HepG2 (cell line): ENCODE measurements at regions not wholly inside any gene's neighbourhood (a gene's known extent, or its start where the extent isn't known, plus 50 kb on each side); places are given as distances from the start of the nearest gene placed in this dataset.

Experiments
- ATAC-seq: fragments of 200-7000 bp; cut with Tn5 transposase; 3 replicates; pipeline ENCODE4 v1.9.1; 2020; ENCODE audit warnings: mild to moderate bottlenecking, moderate library complexity
- BruUV-seq: library from RNA; stranded (reverse); fragments of 400-500 nt; replicated peaks from 2 replicates; lab custom pipeline; 2021; lab: Mats Ljungman, UMichigan
- CTCF ChIA-PET: fragments of 300-600 bp; formaldehyde crosslinking; extraction: SDS; loops from one replicate; lab custom pipeline; 2021; ENCODE audit warnings: low total read pairs, inconsistent platforms, low intra/inter-chr PET ratio; lab: Yijun Ruan, JAX
- POLR2A ChIA-PET: fragments of 350-600 bp; sonication (Branson Sonifier 250); formaldehyde crosslinking; loops from one replicate; lab custom pipeline; 2020; ENCODE audit warnings: antibody characterized with exemption, inconsistent platforms; lab: Yijun Ruan, JAX
- DNase-seq: peaks from one replicate; pipeline ENCODE4 v3.0.0-alpha.2; 2015; ENCODE audit warnings: low spot score
- FAIRE-seq: peaks from 3 replicates; lab custom pipeline; 2011; peaks lifted over from hg19 to GRCh38; lab: Jason Lieb, UNC
- H2AFZ ChIP-seq: one replicate; pipeline ENCODE4 v1.6.1; 2011; ENCODE audit warnings: low read length, inconsistent platforms
- H3K27ac ChIP-seq: fragments of 300-600 bp; 3 replicates; pipeline ENCODE4 v1.8.0; 2011; ENCODE audit warnings: mixed run types, mild to moderate bottlenecking, mixed read lengths, low read length, inconsistent platforms; ENCODE audit not compliant: insufficient read depth; ENCODE audit errors: extremely low read length
- H3K27me3 ChIP-seq, 2 experiments: fragments of 200-600 bp in 1 of 2; 2 replicates in 1 of 2; 3 replicates in 1 of 2; pipeline versions ENCODE4 v1.6.0 to v1.8.0; 2011; ENCODE audit warnings: low read length in 2 of 2, mild to moderate bottlenecking in 2 of 2, moderate library complexity in 2 of 2, inconsistent platforms in 1 of 2; ENCODE audit not compliant: insufficient read depth in 2 of 2, control insufficient read depth in 1 of 2
- H3K36me3 ChIP-seq, 2 experiments: fragments of 200-600 bp in 1 of 2; replicated peaks in 1 of 2; 2 replicates in 1 of 2; 3 replicates in 1 of 2; pipeline versions ENCODE4 v1.5.1 to v1.8.0; 2011; ENCODE audit warnings: low read length in 2 of 2, inconsistent platforms in 1 of 2; ENCODE audit not compliant: insufficient read depth in 2 of 2, control insufficient read depth in 1 of 2
- H3K4me1 ChIP-seq: 2 replicates; pipeline ENCODE4 v1.5.1; 2012; ENCODE audit warnings: low read length, inconsistent platforms; ENCODE audit not compliant: insufficient read depth
- H3K4me2 ChIP-seq: 2 replicates; pipeline ENCODE4 v1.6.0; 2011; ENCODE audit warnings: low read depth, low read length, inconsistent platforms
- H3K4me3 ChIP-seq, 3 experiments: fragments of 200-600 bp in 1 of 3; sonication (generic), shearing (Covaris generic) in 1 of 3; replicated peaks in 1 of 3; 2 replicates each; pipeline ENCODE4 v1.5.1; 2011 to 2016; ENCODE audit warnings: low read length in 3 of 3, inconsistent platforms in 2 of 3, low read depth in 2 of 3, mild to moderate bottlenecking in 2 of 3, control low read depth in 1 of 3, mixed read lengths in 1 of 3; ENCODE audit not compliant: insufficient read depth in 1 of 3
- H3K79me2 ChIP-seq: one replicate; pipeline ENCODE4 v1.6.1; 2011; ENCODE audit warnings: low read length, inconsistent platforms; ENCODE audit not compliant: insufficient read depth
- H3K9ac ChIP-seq: 2 replicates; pipeline ENCODE4 v1.6.0; 2011; ENCODE audit warnings: mild to moderate bottlenecking, low read depth, low read length, inconsistent platforms; ENCODE audit not compliant: insufficient read depth
- H3K9me3 ChIP-seq: 2 replicates; pipeline ENCODE4 v1.5.1; 2012; ENCODE audit warnings: mild to moderate bottlenecking, low read length
- H4K20me1 ChIP-seq: 2 replicates; pipeline ENCODE4 v1.6.0; 2011; ENCODE audit warnings: inconsistent platforms, mild to moderate bottlenecking, low read length, moderate library complexity; ENCODE audit not compliant: insufficient read depth
- KDM4B ChIP-seq: sonication (generic); formaldehyde crosslinking; IDR thresholded peaks from 2 replicates; pipeline ENCODE4 v1.4.0; 2020; ENCODE audit warnings: missing genetic modification reagents
- MBD4 ChIP-seq: IDR thresholded peaks from 2 replicates; pipeline ENCODE4 v1.6.1; 2012; ENCODE audit warnings: low read length, inconsistent platforms, borderline replicate concordance
- MIER3 ChIP-seq: IDR thresholded peaks from 2 replicates; pipeline ENCODE4 v1.6.1; 2016; ENCODE audit warnings: missing compliant biosample characterization, borderline replicate concordance
- MLX ChIP-seq: IDR thresholded peaks from 2 replicates; pipeline ENCODE4 v1.6.1; 2016
- NAIF1 ChIP-seq: sonication (generic); formaldehyde crosslinking; IDR thresholded peaks from 2 replicates; pipeline ENCODE4 v1.5.0; 2020; ENCODE audit warnings: mild to moderate bottlenecking, missing genetic modification reagents, borderline replicate concordance
- NCOR1 ChIP-seq: fragments of 200-600 bp; sonication (generic); IDR thresholded peaks from 2 replicates; pipeline ENCODE4 v1.7.0; 2017; ENCODE audit warnings: antibody characterized with exemption, low read length, borderline replicate concordance
- SATB2 ChIP-seq: sonication (generic); formaldehyde crosslinking; IDR thresholded peaks from 2 replicates; pipeline ENCODE4 v1.5.0; 2020; ENCODE audit warnings: missing genetic modification reagents
- SNAPC5 ChIP-seq: sonication (generic); formaldehyde crosslinking; IDR thresholded peaks from 2 replicates; pipeline ENCODE4 v1.8.1; 2023; ENCODE audit warnings: mild to moderate bottlenecking, missing genetic modification reagents, borderline replicate concordance
- ZBTB14 ChIP-seq: sonication (generic); formaldehyde crosslinking; IDR thresholded peaks from 2 replicates; pipeline ENCODE4 v1.4.0; 2020; ENCODE audit warnings: missing genetic modification reagents
- ZBTB2 ChIP-seq: sonication (generic); formaldehyde crosslinking; IDR thresholded peaks from 2 replicates; pipeline ENCODE4 v1.8.0; 2022; ENCODE audit warnings: low read depth, missing genetic modification reagents
- ZBTB42 ChIP-seq: sonication (generic); formaldehyde crosslinking; IDR thresholded peaks from 2 replicates; pipeline ENCODE4 v1.5.0; 2020; ENCODE audit warnings: mild to moderate bottlenecking, missing genetic modification reagents
- ZBTB44 ChIP-seq: sonication (generic); formaldehyde crosslinking; IDR thresholded peaks from 2 replicates; pipeline ENCODE4 v1.4.0; 2020; ENCODE audit warnings: missing genetic modification reagents
- ZGPAT ChIP-seq: IDR thresholded peaks from 2 replicates; pipeline ENCODE4 v1.6.1; 2016; ENCODE audit warnings: mild to moderate bottlenecking
- ZNF737 ChIP-seq: sonication (generic); formaldehyde crosslinking; IDR thresholded peaks from 2 replicates; pipeline ENCODE4 v1.5.0; 2020; ENCODE audit warnings: missing genetic modification reagents, mild to moderate bottlenecking, borderline replicate concordance
- ZNF766 ChIP-seq: sonication (generic); formaldehyde crosslinking; IDR thresholded peaks from 2 replicates; pipeline ENCODE4 v1.5.0; 2020; ENCODE audit warnings: missing genetic modification reagents, borderline replicate concordance
- ZNF792 ChIP-seq: IDR thresholded peaks from 2 replicates; pipeline ENCODE4 v1.6.1; 2016
- WGBS: methylation state at CpG from one replicate; pipeline ENCODE4 v1.1.6; 2017; ENCODE audit warnings: low lambda C conversion rate; 5-methylcytosine and 5-hydroxymethylcytosine counted together
- in situ Hi-C: cut with HindIII; loops from 2 replicates; pipeline ENCODE4 v1.10.0; 2017; ENCODE audit warnings: low pct_unique_long_range_greater_than_20kb; ENCODE audit not compliant: extremely low pct_ligation_motif_present
- intact Hi-C: fragments of 100-400 bp; cut with micrococcal nuclease; formaldehyde crosslinking; loops from one replicate; pipeline ENCODE4 v1.10.0; 2022; ENCODE audit not compliant: unreplicated experiment

- WGBS = 28% methylated on average over 5 of the region's 5 CpGs
- BruUV-seq = no TSS peak
- H3K27me3 ChIP-seq = peaks cover 0 to 18% of the 10 kb centered on the region in 2 experiments; a peak in 2 of 5 replicates
- intact Hi-C loops (no loop called here), in situ Hi-C loops (no loop called here)
- FAIRE-seq (no peak), ATAC-seq (no peak), DNase-seq (no peak)
- H3K36me3 ChIP-seq = no peaks in the 10 kb centered on the region
- POLR2A ChIA-PET = no interaction called here
- TF ChIP-seq SNAPC5 (CRISPR knock-in tag) = no peak
- TF ChIP-seq KDM4B (CRISPR knock-in tag) = no peak
- TF ChIP-seq ZGPAT = no peak
- TF ChIP-seq MBD4 = no peak
- no peak for TF ChIP-seq NAIF1 (CRISPR knock-in tag)
- no peak for TF ChIP-seq ZNF792 (CRISPR knock-in tag)
- TF ChIP-seq SATB2 (CRISPR knock-in tag) = no peak
- no peak for TF ChIP-seq ZBTB44 (CRISPR knock-in tag)
- no peak for TF ChIP-seq NCOR1
- TF ChIP-seq MLX (CRISPR knock-in tag) = no peak
- no peak for TF ChIP-seq ZNF766 (CRISPR knock-in tag)
- no peak for TF ChIP-seq MIER3
- TF ChIP-seq ZBTB42 = no peak
- TF ChIP-seq ZNF737 (CRISPR knock-in tag) = no peak
- no peak for TF ChIP-seq ZBTB14
- no peak for TF ChIP-seq ZBTB2 (CRISPR knock-in tag)
- CTCF ChIA-PET = no interaction called here
- H3K9ac ChIP-seq = no peak overlapping the region
- no peaks in the 10 kb centered on the region; the same call in 1 of the 2 replicates for H3K4me1 ChIP-seq
- no peak overlapping the region for H2AFZ ChIP-seq
- H4K20me1 ChIP-seq = no peaks in the 10 kb centered on the region
- H3K4me3 ChIP-seq = no peak overlapping the region
- H3K79me2 ChIP-seq = no peaks in the 10 kb centered on the region
- no peak overlapping the region for H3K4me2 ChIP-seq
- H3K27ac ChIP-seq = no peak overlapping the region
- no peaks in the 10 kb centered on the region for H3K9me3 ChIP-seq
Measured at GRCh38 chr11:10388574-10388973, 66.5 kb upstream of the AMPD3 start.
